Nephron progenitor cell (in vitro differentiated cells): ENCODE measurements at regions not wholly inside any gene's neighbourhood (a gene's known extent, or its start where the extent isn't known, plus 50 kb on each side); places are given as distances from the start of the nearest gene placed in this dataset.

ENCODE experiments used
- DNase-seq: peaks from one replicate; pipeline ENCODE4 v3.0.0; 2021
- H3K27ac Mint-ChIP-seq: 2 replicates; pipeline ENCODE4 v1.8.0; 2021; ENCODE audit warnings: mild to moderate bottlenecking, moderate library complexity, mixed read lengths
- H3K27me3 Mint-ChIP-seq: 2 replicates; pipeline ENCODE4 v1.8.0; 2021; ENCODE audit warnings: mild to moderate bottlenecking, low read depth, mixed read lengths; ENCODE audit not compliant: poor library complexity
- H3K36me3 Mint-ChIP-seq: 2 replicates; pipeline ENCODE4 v1.8.0; 2021; ENCODE audit warnings: low read depth, mixed read lengths
- H3K4me1 Mint-ChIP-seq: 2 replicates; pipeline ENCODE4 v1.8.0; 2021; ENCODE audit warnings: mixed read lengths
- H3K4me3 Mint-ChIP-seq: 2 replicates; pipeline ENCODE4 v1.8.0; 2021; ENCODE audit warnings: mild to moderate bottlenecking, moderate library complexity, mixed read lengths
- H3K9me3 Mint-ChIP-seq: 2 replicates; pipeline ENCODE4 v1.8.0; 2021; ENCODE audit warnings: mild to moderate bottlenecking, moderate library complexity, mixed read lengths
- TF ChIP-seq, protein P1 (sequence below): fragments of 200-600 bp; sonication (generic); IDR thresholded peaks from 2 replicates; pipeline ENCODE4 v1.5.0; 2021; ENCODE audit warnings: antibody characterized with exemption

GRCh38 chr4:125049711-125050110 lies 265.0 kb upstream of the FAT4 start:
- Mint-ChIP-seq H3K36me3 (no peaks in the 10 kb centered on the region), H3K27me3 (no peaks in the 10 kb centered on the region), H3K4me1 (no peaks in the 10 kb centered on the region), H3K9me3 (peaks cover 9% of the 10 kb centered on the region), H3K27ac (no peak overlapping the region), H3K4me3 (no peak overlapping the region)
- TF ChIP-seq, protein P1, sequence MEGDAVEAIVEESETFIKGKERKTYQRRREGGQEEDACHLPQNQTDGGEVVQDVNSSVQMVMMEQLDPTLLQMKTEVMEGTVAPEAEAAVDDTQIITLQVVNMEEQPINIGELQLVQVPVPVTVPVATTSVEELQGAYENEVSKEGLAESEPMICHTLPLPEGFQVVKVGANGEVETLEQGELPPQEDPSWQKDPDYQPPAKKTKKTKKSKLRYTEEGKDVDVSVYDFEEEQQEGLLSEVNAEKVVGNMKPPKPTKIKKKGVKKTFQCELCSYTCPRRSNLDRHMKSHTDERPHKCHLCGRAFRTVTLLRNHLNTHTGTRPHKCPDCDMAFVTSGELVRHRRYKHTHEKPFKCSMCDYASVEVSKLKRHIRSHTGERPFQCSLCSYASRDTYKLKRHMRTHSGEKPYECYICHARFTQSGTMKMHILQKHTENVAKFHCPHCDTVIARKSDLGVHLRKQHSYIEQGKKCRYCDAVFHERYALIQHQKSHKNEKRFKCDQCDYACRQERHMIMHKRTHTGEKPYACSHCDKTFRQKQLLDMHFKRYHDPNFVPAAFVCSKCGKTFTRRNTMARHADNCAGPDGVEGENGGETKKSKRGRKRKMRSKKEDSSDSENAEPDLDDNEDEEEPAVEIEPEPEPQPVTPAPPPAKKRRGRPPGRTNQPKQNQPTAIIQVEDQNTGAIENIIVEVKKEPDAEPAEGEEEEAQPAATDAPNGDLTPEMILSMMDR = no peak
- DNase-seq = no peak

DNA sequence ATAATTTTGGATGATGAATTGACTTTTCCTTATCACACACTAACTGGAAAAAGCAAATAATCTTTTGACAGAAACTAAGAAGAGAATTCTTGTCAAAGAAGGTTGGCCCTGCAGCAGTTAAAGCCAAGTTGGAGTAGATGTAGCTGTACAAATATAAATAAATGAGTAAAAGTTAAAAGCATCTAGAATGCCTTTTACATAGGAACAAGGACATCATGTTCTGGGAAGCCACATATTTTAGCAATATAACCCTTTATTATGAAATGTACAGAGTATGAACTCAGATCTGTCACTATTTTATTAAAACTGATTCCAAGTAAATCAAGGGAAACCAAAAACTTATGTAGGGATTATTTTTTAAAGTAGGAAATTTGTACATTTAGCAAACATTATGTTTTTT lies 269.4 kb upstream of the FAT4 start:
- TF ChIP-seq, protein P1 = no peak
- peaks cover 9% of the 10 kb centered on the region for H3K9me3 Mint-ChIP-seq
- no peaks in the 10 kb centered on the region for H3K36me3 Mint-ChIP-seq
- no peaks in the 10 kb centered on the region for H3K27me3 Mint-ChIP-seq
- H3K4me3 Mint-ChIP-seq = no peak overlapping the region
- DNase-seq = no peak
- peaks cover 4% of the 10 kb centered on the region for H3K4me1 Mint-ChIP-seq
- H3K27ac Mint-ChIP-seq = no peak overlapping the region

DNA sequence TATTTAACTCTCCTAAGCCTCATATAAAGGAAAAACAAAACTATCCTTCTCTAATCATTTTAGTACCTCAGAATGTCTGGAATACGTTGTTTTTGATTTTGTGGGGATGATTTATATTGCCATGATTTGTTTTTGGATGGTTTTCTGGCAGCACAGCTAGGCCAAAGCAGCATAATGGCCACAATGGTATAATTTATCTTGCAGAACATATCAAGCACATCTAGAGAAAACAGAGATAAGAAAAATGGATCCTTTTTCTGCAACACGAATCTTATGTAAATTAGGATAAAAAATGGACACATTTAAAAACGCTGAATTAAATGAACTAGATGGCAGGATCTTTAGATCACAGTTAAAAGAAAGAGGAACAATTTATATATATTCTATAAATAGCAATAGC lies 269.9 kb upstream of the FAT4 start:
- TF ChIP-seq, protein P1 = no peak
- Mint-ChIP-seq H3K27me3 (no peaks in the 10 kb centered on the region), H3K4me3 (no peak overlapping the region), H3K9me3 (peaks cover 9% of the 10 kb centered on the region), H3K36me3 (no peaks in the 10 kb centered on the region), H3K27ac (no peak overlapping the region), H3K4me1 (peaks cover 4% of the 10 kb centered on the region)
- DNase-seq = no peak

DNA sequence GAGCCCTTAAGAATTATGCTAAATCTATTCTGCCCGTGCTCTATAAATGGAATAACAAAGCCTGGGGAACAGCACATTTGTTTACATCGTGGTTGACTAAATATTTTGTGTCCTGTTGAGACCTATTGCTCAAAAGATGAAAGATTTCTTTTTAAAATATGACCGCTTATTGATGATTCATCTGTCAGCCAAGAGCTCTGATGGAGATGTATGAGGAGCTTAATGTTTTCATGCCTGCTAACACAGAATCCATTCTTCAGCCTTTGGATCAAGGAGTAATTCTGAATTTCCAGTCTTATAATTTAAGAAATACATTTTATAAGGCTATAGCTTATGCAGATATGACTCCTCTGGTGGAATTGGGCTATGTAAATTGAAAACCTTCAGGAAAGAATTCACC lies 271.3 kb upstream of the FAT4 start:
- no peak for DNase-seq
- H3K27me3 Mint-ChIP-seq = no peaks in the 10 kb centered on the region
- TF ChIP-seq, protein P1 = no peak
- H3K4me1 Mint-ChIP-seq = peaks cover 4% of the 10 kb centered on the region
- H3K4me3 Mint-ChIP-seq = no peak overlapping the region
- H3K27ac Mint-ChIP-seq = no peak overlapping the region
- peaks cover 9% of the 10 kb centered on the region for H3K9me3 Mint-ChIP-seq
- no peaks in the 10 kb centered on the region for H3K36me3 Mint-ChIP-seq

DNA sequence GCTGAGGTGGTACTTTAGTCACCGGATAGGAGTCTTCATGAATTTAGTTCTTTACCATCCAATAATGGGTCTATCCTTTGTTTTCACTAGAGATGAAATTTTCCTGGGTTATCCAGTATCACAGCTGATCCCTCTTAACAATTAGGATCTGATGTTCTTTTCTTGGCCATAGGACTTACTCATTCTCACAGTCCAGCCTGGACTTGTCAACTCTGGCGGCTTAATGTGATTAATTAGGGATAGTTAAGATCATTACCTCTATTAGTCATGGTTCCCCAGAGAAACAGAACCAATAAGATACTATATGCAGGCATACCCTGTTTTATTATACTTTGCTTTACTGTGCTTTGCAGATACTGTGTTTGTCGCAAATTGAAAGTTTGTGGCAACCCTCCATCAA lies 272.7 kb upstream of the FAT4 start:
- H3K9me3 Mint-ChIP-seq = peaks cover 10% of the 10 kb centered on the region
- no peak for DNase-seq
- H3K36me3 Mint-ChIP-seq = no peaks in the 10 kb centered on the region
- no peaks in the 10 kb centered on the region for H3K27me3 Mint-ChIP-seq
- no peak overlapping the region for H3K27ac Mint-ChIP-seq
- TF ChIP-seq, protein P1 = no peak
- H3K4me3 Mint-ChIP-seq = no peak overlapping the region
- peaks cover 4% of the 10 kb centered on the region for H3K4me1 Mint-ChIP-seq

DNA sequence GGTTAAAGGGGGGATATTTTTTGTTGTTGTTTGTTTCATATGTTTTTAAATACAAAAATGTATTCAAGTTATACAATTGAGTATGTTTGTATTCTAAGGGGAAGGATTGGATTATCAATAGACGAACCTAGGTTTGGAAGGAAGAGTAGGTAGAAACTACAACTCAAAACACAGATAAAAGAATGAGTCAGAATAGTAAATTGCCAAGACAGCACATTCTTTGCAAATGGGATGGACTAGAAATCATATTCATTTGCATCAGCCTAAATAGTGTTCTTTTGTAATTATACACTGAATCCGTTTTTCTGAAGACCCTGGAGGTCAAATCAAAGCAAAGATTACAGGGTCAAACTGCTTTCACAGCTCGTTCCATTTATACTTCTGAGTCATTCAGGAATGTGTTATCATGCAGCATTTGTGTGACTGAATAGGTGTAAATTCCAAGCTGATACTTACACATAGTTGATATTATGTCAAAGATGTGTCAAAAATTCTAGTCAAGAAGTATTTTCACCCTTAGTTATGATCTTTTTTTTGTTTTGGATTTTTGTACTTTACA lies 273.3 kb upstream of the FAT4 start:
- no peak overlapping the region for H3K27ac Mint-ChIP-seq
- peaks cover 6% of the 10 kb centered on the region for H3K9me3 Mint-ChIP-seq
- TF ChIP-seq, protein P1 = no peak
- no peaks in the 10 kb centered on the region for H3K27me3 Mint-ChIP-seq
- no peak overlapping the region for H3K4me3 Mint-ChIP-seq
- peaks cover 4% of the 10 kb centered on the region for H3K4me1 Mint-ChIP-seq
- DNase-seq = no peak
- no peaks in the 10 kb centered on the region for H3K36me3 Mint-ChIP-seq
